NOMO-1 treated with dmso at 0.1 percent for 144 hours (cell line): ENCODE measurements at regions not wholly inside any gene's neighbourhood (a gene's known extent, or its start where the extent isn't known, plus 50 kb on each side); places are given as distances from the start of the nearest gene placed in this dataset.
"Not testable (repeated sequence)": the region's sequence is repeated elsewhere in the genome, so short reads cannot be mapped to it uniquely, and the experiment has no call there.

ENCODE experiments used
- DNase-seq: peaks from one replicate; lab custom pipeline; 2025; ENCODE audit not compliant: unreplicated experiment; lab: John Stamatoyannopoulos, UW

GRCh38 chr1:89436856-89437255, 73.0 kb downstream of the GBP6 start:
- no peak for DNase-seq

GRCh38 chr1:89438301-89438700, 74.4 kb downstream of the GBP6 start:
- DNase-seq: not testable (repeated sequence)

GRCh38 chr1:89440911-89441310, 77.1 kb downstream of the GBP6 start:
- DNase-seq: no peak

GRCh38 chr1:89444791-89445190, 79.8 kb upstream of the LRRC8B start:
- no peak for DNase-seq

- DNase-seq: no peak
Measured at GRCh38 chr1:89451011-89451410, 73.6 kb upstream of the LRRC8B start.

GRCh38 chr1:89453123-89453972, 71.3 kb upstream of the LRRC8B start:
- no peak for DNase-seq

GRCh38 chr1:89454845-89455521, 69.6 kb upstream of the LRRC8B start:
- DNase-seq: no peak

- DNase-seq: no peak
Measured at GRCh38 chr1:89457046-89457445, 67.6 kb upstream of the LRRC8B start.

GRCh38 chr1:89459081-89459480, 65.5 kb upstream of the LRRC8B start:
- DNase-seq: no peak

GRCh38 chr1:89460325-89460724, 64.3 kb upstream of the LRRC8B start:
- no peak for DNase-seq

- DNase-seq: no peak
Measured at GRCh38 chr1:89462250-89462649, 62.4 kb upstream of the LRRC8B start.

- no peak for DNase-seq
Measured at GRCh38 chr1:89464008-89464407, 60.6 kb upstream of the LRRC8B start.

GRCh38 chr1:89465201-89465600, 59.4 kb upstream of the LRRC8B start:
- DNase-seq: no peak

GRCh38 chr1:89466307-89466930, 58.2 kb upstream of the LRRC8B start:
- DNase-seq: peak; percentile 37

GRCh38 chr1:89472253-89472652, 52.4 kb upstream of the LRRC8B start:
- no peak for DNase-seq

- no peak for DNase-seq
Measured at GRCh38 chr1:89472886-89473417, 51.7 kb upstream of the LRRC8B start.
